ENCODE measurements at regions not wholly inside any gene's neighbourhood (a gene's known extent, or its start where the extent isn't known, plus 50 kb on each side); places are given as distances from the start of the nearest gene placed in this dataset.

DNA sequence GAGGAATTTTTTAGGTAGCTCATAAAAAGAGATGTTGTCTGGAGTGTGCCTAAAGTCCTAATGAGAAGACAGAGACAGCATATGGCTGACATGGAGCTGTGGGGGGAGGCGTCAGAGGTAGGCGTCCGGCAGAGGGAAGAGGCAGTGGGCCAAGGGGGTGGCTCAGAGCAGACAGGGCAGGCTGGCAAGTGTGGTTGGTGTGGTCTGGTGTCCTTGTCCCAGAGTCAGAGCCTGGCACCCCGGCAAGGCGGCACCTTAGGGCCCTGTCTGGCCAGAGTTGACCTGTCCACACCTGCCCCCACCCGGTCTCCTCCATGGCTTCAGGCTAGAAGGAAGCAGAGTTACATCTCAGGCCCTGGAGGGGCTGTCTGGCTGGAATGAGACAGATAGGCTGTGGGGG is 220.3 kb upstream of the ZNF32 start:
- no peak for DNase-seq

DNA sequence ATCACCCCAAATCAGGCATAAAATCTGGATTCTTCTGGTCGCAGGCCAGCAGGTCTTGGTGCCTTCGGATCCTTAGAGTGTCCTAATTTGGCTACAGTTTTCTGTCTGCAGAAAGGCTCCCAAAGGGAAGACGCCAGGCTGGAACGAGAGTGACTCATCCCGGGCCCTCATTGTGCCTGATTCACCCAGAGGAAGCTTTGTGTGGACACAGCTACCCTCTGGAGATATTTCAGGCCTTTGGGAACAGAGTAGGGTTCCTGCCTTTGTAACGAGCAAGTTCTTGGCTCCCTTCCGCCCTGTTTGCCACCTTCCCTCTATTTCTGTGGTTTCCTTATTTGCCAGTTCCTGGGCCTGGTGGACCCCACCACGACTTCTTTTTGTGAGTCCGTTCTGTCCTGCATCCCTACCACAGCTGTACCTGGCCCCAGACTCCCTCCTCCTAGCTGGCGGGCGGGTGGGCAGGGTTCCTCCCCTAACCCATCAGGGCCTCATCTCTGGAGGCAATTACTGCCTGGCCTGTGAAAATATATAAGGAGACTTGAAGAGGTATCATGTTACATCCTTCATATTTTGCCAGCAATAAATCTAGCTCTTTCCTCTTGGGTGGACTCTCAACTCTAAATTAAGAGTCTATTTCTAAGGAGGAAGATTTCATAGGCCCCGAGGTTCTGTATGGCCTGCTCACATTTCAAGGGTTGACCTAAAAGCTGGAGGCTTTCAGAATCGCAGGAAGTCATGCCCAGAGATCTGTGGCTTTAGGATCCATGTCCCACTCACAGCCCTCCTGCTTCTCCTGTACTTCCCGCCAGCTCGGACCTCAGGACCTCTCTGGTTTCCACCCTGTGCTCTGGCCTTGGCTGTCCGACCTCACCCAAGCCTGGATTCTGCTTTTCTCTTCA is 219.2 kb upstream of the ZNF32 start:
- DNase-seq = peak; percentile 69

DNA sequence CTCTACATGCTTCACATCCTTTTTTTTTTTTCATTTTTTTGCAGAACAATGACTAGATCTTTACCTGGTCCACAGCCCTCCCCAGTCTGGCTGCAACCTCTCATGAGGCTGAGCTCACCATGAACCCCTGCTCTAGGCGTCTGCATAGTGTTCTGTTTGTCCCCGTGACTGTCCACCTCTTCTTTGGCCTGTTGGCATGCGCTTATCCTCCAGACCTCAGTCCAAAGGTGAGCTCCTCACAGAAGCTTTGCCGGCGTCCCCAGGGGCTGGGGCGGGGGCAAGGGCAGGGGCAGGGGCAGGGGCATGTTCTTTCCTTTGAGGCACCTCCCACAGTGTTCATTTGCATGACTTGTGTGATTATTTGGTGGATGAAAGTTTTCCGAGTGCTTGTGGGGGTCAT is 218.4 kb upstream of the ZNF32 start:
- no peak for DNase-seq

DNA sequence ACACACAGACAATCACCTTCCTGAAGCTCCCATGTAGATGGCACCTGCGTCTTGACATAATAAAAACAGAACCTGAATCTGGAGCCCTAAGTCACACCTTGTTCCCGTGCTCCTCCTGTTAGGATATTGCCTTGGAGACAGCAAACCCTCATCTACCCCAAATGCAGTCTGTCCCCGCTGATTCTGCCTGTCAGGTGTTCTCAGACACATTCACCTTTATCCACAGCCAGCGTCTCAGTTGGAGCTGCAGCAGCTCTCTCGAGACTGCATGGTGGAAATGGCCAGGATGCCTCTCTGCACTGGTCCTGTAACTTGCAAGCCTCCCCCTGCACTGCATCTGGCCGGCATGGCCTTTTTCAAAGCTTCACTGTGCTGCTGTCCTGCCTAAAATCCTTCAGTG is 218.0 kb upstream of the ZNF32 start:
- no peak for DNase-seq

DNA sequence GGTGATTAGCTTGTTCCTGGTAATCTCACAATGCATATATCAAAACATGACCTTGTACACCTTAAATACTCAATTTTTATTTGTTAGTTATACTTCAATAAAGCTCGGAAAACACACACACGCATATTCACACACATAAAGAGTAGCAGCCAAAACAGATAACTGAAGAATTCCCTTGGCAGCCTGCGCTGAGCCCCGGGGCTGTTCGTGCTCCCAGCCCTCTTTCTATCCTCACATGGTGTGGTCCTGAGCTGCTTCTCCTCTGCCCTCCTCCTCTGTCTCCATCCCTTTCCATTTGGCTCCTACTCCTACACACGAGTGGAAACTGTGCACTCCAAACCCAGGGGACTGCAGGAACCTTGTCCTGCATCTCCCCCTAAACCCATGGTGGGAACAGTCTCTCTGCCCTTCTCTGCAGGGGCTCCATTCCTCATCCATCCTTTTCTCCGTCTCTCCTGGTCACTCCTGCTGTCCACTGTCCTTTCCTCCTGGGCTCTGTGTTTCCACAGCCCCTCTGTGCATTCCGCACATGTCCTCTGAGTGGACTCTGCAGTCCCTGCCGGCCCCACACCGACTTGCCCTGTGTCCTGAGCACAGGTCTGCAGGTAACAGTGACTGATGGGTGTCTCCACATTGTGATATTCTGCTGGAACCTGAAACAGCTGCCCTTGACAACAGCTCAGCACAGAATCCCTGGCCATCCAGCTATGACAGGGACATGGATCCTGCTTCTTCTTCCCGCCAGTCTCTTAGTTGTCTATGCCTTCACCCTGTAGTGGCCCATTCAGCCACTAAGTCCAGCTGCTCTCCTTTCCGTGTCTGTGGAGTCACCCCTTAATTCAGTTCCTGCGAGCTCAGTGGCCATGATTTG is 216.8 kb upstream of the ZNF32 start:
- no peak for DNase-seq

DNA sequence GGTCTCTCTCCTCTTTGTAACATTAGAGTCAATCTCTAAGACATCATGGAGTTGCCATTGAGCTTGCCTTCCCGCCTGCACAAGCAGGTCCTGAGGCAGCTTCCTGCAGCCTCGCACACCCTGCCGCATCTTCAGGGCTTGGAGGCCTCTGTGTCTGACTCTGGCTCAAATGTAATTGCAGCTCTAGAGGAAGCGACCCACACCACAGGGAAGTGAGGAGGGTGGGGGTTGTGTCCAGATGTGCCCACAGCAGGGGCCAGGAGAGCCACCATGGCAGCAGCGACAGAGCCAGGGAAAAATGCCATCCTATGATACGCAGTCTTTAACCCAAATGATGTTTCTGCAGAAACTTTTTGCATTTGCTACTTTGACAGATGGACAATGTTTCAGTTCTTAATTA is 216.0 kb upstream of the ZNF32 start:
- no peak for DNase-seq

DNA sequence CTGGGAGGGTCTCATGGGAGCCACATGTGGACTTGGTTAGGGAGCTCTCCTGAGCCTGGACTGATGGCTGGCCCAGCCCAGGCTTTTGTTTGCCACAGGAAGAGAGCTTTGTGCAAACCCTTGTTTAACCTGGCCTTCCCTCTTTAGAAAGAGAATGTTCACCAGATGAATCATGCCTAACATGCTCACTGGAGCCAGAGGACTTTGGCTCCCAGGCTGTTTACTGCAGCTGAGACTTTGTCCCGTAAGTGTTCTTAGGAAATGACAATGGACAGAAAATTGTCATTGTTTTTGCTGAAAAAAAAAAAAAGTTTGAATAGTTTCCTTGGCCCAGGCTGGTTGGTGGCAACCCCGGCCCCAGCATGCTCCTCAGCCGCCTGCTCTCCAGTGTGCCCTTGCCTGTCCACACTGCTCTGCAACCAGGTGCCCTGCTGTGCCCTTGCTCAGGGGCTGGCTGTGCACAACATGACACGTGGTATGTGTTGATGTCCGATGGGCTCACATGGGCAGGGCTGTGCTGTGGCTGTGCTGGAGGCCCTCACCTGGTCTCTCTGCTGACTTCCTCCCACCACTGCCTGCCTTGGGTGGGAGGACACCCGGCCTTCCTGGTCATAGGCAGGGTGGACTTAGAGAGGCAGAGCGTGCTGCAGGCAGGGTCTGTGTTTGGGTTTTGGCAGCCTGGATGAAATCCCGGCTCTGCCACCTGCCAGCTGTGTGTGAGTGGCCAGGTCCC is 215.3 kb upstream of the ZNF32 start:
- DNase-seq = no peak

DNA sequence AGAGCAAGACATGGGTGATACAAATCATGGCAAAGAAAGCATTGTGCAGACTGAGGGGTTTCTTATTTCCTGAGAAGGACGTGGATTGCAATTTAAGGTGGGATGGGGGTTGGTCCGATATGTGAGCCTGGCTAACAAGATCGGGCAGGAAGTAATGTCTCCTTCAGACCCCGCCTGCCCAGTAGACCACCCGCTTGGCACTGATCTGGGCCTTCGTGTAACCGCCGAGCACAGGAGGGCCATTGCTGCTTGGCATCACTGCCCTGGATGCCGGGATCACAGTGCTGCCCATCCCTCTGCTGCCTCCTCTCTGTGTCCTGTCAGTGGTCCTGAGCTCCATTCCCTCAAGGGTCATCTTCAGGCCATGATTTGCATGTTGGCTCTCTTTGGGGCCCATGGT is 214.6 kb upstream of the ZNF32 start:
- DNase-seq = no peak

DNA sequence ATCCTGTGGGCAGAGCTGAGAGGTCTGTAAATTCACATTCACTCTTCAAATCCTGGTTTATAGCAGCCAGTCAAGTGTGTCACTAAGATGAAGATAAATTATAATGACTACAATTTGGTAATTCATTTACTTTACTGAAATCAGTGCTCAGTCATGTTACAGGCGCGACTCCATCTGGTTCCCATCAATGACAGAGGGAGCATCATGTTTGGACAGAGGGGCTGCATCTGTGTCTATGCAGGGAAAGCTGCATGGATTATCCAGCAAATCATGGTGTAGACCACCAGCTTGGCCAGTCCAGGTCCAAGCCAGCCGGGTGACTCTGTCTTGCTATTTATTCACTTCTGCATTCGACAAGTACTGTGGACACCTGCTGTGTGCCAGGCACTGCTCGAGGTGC is 214.1 kb upstream of the ZNF32 start:
- DNase-seq = peak; percentile 34

DNA sequence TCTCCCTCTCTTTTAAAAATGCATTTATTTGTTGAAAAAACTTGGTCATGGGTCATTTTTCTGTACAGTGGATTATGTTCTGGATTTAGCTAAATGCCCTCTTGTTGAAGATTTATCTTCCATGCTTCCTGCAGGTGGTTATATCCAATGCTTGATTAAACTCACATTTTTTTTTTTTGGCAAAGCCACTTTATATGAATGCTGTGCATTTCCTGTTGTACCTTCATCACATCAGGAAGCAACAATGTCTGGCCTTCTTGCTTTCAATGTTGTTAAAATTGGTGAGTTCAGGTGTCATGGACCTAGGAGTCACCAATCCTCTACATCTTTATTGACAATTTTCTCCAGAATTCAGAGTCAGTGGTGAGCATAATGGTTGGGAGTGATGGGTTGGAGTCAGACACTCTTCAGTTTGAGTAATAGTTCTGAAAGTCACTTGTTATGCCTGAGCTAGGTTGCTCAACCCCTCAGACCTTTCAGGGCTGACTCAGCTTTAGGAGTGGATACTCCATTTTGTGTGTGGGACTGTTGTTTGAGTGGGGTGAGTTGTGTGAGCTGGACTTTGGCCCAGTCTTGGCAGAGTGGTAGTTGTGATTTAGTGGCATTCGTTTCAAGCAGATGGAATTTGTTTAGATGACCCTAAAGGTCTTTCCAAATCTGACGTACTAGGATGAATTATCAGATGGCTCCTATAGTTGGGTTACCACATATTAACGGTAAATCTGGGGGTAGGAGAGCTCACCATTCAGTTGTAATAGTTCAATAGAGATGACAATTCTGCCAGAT is 213.5 kb upstream of the ZNF32 start:
- DNase-seq = no peak

DNA sequence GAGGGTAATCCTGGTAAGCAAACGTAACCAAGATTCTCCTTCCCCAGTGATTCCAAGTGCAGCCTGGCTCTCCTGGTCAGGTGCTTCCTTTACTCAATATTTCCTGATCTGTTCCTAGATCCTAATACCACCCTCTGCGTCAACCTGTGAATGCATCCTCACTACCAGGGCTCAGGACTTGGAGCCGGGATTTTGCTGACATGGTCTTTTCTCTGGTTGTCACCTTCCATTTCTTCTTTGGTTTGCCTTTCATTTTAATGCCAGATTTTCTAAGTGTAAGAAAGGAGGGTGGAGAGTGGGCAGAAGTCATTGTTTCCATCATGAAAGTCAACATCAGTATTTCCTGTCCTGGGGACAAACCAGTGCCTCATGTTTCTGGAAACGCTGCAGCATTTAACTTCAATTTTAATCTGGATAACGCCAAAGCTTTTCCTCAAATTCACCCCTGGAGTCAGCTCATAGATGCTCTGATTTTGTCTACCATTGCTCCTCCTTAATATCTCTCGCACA is 210.4 kb upstream of the ZNF32 start:
- DNase-seq = no peak

DNA sequence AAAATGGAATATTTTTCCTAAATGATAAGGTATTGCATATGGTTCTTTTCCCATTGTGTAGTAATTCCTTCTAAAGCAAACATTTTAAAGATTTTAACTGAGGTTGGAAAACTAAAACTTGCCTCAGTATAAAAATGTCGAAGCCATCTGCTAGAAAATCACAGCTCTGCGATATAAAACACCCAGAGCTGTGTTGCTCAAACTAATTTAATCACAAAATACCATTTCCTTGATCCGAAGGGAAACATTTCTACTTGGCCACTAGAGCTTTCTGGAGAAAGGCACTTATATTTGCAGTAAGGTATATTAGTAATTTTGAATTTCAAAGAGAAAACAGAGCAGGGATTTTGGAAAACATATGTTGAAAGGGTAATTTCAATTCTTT is 209.2 kb upstream of the ZNF32 start:
- no peak for DNase-seq

DNA sequence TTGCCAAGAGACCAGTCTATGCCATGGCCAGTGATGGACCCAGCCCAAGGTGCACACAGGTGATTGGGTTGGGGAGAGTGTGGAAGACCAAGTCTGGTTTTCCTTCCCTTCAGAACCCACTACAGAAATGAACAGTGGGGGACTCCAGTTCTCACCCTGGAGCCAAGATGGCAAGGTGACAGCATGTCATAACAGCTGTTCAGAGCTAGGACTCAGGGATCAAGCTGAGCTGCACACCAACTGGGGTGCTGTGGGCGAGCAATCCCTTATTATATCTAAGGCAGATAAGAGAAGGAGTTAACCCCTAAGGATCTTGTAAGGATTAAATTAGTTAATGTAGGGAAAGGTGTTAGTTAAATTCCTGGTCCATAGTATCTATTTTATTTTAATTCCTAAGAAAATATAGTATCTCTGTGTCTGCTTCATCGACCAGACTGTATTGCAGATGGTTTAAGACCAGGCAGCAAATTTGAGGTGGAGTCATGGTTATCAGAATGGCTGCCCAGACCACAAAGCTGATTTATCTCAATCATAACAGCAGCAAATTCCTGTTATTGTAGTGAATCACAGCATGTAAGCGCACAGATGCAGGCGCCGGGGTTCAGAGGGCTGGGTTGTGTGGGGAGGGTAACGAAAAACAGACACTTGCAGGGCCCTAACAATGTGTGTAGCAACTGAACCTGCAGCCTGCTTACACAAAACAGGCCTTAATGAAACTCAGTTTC is 208.7 kb upstream of the ZNF32 start:
- no peak for DNase-seq

DNA sequence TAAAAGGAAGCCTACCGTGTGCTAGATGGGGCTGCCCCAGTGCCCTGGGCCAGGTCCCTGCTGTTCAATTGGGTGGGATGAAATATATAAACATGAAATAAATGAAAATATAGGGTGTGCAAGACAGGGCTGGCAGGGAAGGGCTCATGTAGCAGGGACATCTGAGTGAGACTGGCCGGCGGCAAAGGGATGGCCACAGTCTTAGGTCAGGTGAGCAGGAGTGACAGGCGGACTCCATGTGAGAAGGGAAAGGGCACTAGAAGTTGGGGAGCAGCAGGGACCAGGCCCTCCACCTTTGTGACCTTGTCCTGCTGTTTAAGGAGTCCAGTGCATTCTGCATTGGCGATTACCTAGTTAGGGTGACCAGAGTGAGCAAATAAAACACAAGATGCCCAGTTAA is 207.6 kb upstream of the ZNF32 start:
- DNase-seq = no peak

DNA sequence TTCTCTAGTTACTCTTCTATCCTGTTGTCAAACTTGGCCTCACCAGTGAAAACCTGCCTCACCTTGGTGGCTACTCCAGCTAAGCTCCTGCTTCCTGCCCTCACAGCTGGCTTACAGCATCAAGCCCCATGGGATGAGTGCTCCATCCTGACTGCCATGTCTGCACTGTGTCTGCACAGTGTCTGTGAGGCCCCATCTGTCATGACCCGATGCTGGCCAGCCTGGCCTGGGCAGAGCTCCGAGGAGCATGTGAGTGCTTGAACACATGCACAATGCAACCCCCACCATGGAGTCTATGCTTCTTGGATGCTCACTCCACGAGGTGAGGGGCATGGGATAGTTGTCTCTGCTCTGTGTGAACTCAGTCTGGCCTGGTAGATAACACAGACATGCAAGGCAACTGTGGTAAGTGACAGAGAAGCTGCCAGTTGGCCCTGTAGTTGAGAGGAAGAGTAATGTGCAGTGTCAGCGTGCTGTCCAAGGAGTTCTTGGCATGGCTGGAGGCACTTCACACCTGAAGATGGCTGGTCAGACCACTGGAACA is 207.1 kb upstream of the ZNF32 start:
- no peak for DNase-seq

DNA sequence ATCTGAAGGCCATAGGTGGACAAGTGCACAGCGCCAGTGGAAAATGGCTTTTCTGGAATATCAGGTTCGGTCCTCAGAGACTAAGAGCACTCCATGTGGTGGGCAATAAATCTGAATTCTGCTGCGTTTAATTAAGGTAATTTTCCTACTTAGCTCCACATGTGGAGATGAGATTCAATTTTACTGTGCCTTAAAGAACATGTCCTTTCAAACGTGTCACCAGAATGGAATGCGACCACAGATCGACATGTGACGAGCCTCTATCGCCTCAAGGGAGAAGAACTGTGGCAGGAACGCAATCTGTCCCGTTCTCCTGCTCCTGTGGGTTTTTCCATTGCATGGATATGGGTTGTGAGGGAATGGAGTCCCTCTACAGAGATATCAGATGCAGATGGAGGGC is 205.3 kb upstream of the ZNF32 start:
- DNase-seq = peak; percentile 89

DNA sequence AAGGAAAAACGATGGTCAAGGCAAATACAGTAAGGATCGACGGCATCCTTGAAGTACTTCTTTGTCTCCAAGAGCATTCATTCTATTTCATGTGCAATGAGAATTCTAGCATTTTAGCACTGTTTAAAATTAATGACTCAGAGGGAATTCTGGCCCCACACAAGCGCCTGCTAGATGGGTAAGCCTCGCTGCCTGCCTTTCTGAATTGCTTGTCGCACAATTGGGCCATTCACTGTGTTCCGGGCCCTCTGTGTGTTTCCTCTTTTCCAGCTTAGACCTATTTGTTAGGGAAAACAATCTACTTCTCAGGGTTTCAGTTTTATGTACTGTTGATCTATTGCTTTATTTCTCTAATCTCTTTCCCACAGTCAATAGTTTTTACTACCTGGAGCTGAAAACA is 204.7 kb upstream of the ZNF32 start:
- DNase-seq = no peak

DNA sequence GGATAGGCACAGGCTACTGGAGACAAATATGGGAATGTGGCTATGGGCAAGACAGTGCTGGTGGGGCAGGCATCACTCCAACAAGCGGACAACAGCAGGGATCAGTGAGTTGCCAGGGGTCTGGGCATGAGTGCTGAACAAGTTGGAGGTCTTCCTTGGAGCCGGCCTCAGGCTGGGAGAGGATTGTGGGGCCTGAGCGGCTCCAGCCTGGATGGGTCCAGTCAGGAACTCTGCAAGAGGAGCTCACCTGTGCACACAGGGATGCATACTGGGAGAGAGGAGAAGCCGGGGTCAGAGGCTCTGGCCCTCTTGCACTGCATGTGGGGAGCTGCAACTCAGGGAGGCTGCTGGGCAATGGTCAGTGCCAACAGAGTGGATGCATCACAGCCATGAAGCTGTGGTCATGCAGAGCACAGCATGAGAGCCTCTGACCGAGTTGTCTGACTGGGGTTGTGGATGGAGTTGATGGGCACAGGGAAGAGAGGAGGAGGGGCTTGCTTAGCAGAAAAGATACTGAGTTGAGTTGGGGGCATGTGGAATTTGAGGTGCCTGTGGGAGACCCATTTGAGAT is 204.0 kb upstream of the ZNF32 start:
- no peak for DNase-seq

DNA sequence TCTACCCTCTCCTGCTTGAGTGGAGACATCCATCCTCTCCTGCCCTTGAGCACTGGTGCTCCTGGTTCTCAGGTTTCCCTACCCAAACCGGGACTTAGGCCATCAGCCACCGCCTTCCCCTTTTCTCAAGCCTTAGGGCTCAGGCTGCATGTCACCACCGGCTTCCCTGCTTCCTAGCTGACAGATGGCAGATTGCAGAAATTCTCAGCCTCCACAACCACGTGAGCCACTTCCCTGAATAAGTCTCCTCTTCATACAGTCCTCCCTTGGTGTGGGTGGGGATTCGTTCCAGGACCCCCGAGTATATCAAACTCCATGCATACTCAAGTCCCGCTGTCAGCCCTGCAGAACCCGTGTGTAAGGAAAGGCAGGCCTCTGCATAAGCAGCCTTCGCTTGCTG is 203.5 kb upstream of the ZNF32 start:
- DNase-seq = no peak

DNA sequence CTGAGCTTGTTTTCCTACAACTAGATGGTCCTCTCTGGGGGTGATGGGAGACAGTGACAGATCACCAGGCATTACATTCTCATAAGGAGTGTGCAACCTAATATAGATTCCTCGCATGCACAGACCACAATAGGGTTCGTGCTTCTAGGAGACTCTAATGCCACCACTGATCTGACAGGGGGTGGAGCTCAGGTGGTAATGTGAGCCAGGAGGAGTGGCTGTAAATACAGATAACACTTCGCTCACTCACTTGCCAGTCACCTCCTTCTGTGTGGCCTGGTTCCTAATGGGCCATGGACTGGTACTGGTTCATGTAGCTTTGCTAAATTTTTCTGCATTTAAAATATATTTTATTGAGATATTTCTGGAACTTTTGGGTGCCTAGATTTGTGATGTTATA is 202.3 kb upstream of the ZNF32 start:
- DNase-seq = no peak

DNA sequence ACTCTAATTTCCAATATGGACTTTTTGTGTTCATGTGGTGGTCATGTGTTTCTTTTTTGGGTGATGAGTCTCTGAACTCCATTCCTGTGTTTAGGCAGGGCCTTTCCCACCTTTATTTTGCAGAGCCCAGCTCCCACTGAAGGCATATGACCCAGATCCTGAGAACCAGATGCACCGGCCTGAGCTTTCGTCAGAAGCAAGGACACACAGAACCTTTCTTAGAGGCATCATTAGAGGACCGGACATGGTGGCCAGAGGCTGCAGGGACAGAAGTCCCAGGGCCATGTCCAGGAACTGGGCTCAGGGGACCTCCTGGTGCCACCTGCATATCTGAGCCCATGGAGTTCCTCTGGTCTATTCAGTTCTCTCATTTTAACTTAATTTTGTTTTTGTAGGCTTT is 200.9 kb upstream of the ZNF32 start:
- DNase-seq = no peak

Data from skin of body (tissue), 1 donor.